Erythroblast (primary cell): ENCODE measurements at regions not wholly inside any gene's neighbourhood (a gene's known extent, or its start where the extent isn't known, plus 50 kb on each side); places are given as distances from the start of the nearest gene placed in this dataset.

Experiments used
- DNase-seq, 2 experiments: peaks; one replicate each; lab custom pipeline; 2025; lab: John Stamatoyannopoulos, UW
- GATA1 ChIP-seq: IDR thresholded peaks from 2 replicates; pipeline ENCODE4 v1.6.1; 2011; ENCODE audit warnings: low read depth, mild to moderate bottlenecking, control low read depth, low read length, moderate library complexity
- POLR2A ChIP-seq: IDR thresholded peaks from 2 replicates; pipeline ENCODE4 v1.6.1; 2011; ENCODE audit warnings: mild to moderate bottlenecking, low read length

DNA sequence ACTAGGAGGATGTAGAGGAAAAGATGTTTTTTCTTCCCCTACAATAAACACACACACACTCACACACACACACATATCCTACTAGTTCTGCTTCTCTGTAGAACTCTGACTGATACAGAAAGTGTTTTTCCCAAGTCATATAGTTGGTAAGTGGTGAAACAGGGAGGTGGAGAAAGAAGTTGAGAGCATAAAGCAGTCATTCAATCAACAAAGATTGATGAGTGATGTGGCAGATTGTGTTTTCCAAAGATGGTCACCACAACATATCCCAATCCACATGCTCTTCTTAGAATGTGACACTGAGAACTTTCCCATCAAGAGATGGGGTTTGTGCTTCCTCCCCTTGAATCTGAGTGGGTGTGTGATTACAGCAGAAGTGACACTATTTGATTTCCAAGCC lies 123.4 kb upstream of the ATP6AP2 start:
- TF ChIP-seq POLR2A: no peak
- no peak for TF ChIP-seq GATA1
- DNase-seq: no peak

DNA sequence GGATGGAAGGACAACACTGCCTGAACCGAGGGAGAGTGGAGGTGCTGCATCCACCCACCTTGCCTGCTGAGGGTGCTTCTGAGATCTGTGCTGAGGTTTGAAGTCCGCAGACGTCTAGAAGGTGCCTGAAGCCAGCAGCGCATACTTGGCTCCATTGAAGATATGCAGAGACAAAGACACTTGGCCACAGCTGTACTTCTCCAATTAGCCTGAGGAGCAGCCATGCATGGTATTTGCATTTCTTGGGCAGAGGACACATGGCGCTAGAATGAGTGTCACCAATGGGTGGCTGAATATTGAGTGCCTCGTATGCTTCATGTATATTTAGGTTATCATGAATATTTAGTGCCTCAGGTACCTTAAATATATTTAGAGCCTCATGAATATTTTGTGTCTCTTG lies 128.7 kb upstream of the ATP6AP2 start:
- no peak for DNase-seq
- TF ChIP-seq GATA1 (no peak), POLR2A (no peak)

DNA sequence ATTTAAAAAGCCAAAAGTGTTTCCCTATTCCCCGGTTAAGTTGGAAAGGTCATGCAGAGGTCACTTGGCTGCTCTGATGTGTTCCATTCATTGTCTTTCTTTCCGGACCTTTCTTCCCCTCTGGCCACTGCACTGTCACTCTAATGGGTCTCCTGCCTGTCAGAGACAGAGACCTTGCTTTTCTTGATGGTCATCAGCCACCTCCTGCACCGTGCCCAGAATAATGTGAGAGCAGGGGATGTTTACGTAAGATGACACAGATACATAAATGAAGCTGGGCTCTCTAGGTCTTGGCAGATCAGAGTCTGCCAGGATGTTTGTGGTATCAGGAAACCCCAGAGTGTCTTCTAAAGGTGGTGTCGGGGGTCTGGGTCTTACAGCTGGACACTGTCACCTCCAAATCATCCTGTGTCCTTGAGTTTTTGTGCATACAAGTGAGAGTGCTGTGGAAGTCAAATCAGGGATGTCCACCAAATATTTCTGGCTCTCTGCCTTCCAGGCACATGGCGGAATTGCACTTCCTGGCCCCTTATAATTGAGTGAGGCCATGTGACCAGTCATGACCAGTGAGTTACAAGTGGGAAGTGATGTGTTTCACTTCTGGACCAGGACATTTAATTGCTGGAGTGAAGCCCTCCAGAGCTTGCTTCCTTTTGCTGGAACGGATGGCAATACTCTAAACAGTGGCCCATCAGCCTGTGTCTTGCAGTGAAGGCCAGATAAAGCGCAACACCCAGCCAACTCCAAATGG lies 130.6 kb upstream of the ATP6AP2 start:
- TF ChIP-seq POLR2A (no peak), GATA1 (no peak)
- no peak for DNase-seq

DNA sequence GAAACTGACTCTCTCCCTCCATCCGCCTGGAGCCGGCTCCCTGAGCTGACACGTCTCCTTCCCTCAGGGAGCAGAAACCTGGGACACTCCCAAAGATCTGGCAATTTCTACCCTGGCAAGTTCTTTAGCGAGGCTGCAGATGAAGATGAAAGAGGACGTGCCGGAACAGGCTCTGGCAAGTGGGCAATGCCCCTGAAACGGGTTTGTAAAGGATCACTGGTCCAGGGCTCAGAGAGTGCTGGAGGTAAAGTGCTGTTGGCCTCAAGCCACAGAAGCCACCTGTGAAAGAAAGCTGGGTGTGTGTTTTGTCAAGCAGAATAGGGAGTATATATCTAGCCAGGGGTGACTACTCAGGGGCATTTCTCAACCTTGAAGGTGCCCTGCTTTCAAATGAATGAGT lies 131.4 kb upstream of the ATP6AP2 start:
- no peak for TF ChIP-seq POLR2A
- DNase-seq: no peak

DNA sequence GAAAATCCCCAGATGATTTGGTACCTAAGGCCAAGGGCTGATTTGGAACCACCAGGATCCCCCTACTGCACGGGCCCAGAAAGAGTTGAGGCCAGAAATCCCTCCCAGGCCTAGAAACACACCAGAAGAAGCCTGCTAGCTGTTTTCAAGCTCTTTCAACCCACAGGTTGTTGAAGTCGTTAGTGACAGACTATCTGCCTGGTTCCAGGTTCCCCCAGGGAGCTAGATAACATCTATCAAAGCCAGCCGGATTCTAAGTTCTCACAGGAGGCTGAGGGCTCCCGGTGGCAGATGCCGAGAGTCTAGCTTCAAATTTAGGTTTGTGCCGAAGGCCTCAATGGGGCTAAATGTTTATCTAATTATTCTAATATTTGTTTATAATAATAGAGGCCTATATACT lies 132.0 kb upstream of the ATP6AP2 start:
- TF ChIP-seq GATA1 (no peak), POLR2A (no peak)
- DNase-seq: peak; percentile 24 to 64

DNA sequence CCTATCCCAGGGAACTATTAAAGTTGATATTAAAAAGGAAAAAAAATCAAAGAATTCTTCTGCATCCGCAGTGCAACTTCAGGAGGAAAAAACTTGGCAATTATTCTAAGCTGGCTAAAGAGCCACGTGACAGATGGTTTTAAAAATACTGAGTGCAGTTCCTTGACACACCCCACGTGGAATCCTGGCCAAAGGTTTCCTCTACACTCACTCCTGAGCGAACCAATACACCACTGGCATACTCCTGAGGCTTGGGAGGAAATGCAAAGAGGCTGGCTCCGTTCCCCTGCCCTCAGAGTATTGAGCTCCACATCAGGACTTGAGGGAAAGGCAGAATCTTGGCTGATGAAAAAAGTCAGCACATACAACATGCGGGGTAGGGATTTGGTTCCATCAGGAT lies 133.8 kb upstream of the ATP6AP2 start:
- no peak for TF ChIP-seq GATA1
- TF ChIP-seq POLR2A: no peak
- no peak for DNase-seq

DNA sequence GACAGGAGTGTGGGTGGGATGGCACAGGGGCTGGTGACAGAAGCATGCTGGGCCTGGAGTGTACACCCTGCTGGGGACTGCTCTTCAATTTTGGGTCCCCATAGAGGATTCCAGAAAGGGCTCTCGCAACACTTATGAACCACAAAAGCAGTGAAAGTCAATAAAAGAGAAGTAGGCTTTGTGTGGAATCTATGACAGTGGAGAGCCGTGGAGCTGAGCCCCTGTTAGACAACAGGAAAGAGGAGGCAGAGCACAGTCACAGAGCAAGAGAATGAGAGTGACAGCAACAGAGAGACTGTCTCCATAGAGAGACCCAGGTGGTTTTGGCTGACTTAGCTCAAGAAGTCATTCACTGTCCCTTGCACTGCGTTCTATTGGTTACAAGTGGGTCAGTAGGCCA lies 135.1 kb upstream of the ATP6AP2 start:
- no peak for DNase-seq
- TF ChIP-seq GATA1 (no peak), POLR2A (no peak)

DNA sequence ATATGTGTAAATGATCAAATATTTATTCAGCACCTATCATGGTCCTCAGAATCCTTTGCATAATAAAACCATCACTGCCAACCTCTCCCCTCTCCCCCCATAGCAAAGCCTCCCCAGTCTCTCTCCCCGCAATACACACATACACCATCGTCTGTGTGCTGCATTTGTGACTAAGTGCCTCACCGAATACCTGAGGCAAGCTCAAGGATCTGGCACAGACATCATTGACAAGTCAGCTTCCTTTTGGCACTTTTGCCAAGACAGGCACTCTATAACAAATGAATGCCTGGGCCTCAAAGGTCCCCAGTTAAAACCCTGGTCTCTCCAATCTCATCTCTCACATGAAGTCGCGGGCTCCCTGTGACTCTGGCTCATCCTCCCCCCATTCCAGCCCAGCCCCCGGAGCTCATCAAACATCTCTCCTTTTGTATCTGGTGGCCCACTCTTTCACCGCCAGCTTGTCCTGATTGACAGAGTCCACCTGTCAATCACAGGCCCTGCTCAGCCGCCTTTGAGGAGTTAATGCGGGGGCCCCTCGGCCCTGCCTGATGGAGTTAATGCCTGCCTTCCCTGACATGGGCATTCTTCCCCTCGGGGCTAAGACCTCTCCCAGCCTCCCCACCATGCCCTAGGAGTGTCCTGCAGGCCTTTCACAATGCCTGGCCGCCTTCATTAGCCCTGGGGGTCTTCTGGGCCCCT lies 135.8 kb upstream of the ATP6AP2 start:
- TF ChIP-seq POLR2A: no peak
- no peak for TF ChIP-seq GATA1
- no peak for DNase-seq

DNA sequence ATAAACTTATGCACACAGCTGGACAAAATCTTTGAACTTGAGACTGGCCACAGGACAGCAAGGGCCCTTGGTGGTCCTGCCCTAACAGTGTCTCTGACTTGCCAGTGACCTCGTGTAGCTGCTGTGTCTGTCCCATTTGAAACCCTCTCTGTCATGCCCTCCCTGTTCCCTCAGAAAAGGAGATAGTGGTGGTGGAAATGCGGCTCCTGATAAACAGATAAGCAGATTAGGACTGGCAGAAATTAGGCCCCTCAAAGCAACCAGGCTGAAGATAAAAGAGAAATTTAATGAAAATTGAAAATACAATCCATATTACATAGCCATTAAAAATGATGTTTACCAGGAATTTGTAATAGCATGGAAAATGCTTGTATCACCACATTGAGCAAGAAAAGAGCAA lies 136.6 kb upstream of the ATP6AP2 start:
- no peak for TF ChIP-seq GATA1
- no peak for TF ChIP-seq POLR2A
- DNase-seq: peak; percentile 14 to 58

DNA sequence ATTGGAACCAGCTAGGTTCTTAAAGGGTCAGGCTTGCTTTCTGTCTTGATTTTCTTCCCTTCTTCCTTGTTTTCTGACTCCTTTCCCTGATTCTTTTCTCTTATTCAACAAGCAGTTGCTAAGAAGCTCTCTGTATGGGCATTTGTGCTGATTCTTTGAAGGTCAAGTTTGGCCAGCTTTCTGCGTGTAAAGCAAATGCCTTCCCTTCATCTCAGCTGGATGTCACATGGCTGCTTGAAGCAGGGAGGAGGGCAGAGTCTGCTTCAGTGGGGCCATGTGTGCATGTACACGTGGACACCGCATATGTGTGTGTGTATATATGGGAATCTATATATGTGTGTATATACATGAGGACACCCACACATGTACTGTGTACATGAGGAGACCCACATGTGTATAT lies 139.9 kb upstream of the ATP6AP2 start:
- no peak for DNase-seq

DNA sequence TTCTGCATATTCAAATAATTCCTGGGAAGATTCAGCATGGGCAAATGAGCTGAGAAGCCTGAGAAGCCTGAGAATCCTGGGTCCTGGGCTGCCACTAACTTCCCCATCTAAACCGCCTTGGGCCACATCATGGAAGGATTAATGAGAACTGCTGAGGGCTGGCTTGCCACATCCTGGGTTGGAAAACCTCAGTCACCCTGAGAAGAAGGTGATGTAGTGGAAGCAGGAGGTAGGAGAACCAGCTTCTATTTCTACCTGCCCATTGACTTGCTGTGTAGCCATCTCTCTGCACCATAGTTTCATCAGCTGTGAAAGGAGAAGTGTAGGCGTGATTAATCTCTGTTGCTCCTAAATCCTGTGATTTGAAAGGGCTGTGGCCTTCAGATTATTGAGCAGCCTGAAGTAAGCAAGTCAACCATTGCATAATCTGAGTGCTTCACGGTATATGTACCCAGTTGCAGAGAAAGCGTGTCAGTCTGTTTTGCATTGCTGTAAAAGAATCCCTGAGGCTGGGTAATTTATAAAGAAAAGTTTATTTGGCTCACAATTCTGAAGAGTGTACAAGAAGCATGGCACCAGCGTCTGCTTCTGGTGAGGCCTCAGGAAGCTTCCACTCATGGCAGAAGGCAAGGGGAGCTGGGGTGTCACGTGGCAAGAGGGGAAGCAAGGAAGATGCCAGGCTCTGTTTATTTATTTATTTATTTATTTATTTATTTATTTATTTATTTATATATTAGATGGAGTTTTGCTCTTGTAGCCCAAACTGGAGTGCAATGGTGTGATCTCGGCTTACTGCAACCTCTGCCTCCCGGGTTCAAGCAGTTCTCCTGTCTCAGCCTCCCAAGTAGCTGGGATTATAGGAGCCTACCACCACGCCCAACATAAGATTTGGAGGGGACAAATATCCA lies 140.9 kb upstream of the ATP6AP2 start:
- DNase-seq: peak; percentile 1 to 12
- TF ChIP-seq GATA1 (no peak), POLR2A (no peak)

More for the DNA sequence above, 139.9 kb upstream of the ATP6AP2 start:
- TF ChIP-seq GATA1 (no peak), POLR2A (no peak)

DNA sequence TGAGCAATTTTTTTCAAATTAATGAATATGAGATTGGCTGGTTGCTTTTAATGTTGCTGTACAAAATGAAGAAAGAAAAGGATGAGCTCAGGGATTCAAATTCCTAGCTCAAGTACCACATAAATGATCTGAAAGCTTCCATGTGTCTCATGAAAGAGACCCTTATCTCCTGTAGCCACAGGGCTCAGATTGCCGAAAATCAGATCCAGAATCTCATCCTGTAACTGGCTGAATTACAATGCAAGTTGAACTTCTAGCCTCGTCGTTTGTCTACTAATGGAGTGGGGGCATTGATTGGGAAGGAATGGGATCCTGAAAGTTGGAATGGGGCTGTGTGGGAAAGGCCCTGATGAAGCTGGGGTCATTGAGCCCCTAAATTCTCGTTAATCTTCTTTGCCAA lies 143.4 kb upstream of the ATP6AP2 start:
- TF ChIP-seq POLR2A: no peak
- TF ChIP-seq GATA1: no peak

DNA sequence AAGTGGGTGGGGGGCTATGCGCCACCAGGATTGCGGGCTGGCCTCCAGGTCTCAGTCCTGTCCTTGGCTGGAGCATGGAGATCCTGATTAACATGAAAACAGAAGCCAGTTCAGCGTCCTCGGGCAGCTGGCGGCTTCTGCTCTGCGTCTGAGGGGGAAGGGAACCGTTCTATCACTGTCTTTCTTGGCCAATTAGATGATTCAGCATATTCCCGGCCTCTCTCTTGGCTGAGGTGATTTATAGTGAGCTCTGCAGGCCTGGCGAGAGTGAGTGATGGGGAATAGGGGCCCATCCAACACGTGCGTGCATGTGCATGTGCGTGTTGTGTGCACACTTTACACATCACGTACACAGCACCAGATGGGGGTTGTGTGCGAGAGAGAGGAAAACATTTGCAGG lies 145.8 kb upstream of the ATP6AP2 start:
- DNase-seq: peak; percentile 50
- TF ChIP-seq GATA1: no peak
- TF ChIP-seq POLR2A: no peak

More for the DNA sequence above, 143.4 kb upstream of the ATP6AP2 start:
- DNase-seq: no peak

DNA sequence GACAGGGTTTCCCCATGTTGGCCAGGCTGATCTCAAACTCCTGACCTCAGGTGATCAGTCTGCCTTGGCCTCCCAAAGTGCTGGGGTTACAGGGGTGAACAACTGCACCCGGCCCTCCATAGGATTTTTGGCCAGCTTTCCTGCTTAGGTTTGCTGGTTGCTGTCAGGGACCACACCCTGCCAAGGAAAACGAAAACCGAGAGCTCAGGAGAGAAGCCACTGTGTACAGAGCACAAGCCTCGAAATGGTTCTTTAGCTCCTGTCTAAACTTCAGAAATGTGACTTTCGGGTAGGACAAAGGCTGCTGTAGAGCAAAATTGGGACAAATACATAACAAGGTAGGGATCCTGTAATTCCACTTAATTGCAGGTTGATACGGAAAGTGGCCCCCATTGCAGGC lies 146.3 kb upstream of the ATP6AP2 start:
- DNase-seq: no peak
- no peak for TF ChIP-seq POLR2A
- TF ChIP-seq GATA1: no peak
